Trophoblast cell (in vitro differentiated cells and primary cell): ENCODE measurements at regions not wholly inside any gene's neighbourhood (a gene's known extent, or its start where the extent isn't known, plus 50 kb on each side); places are given as distances from the start of the nearest gene placed in this dataset.

Experiments
- DNase-seq, 2 donors: peaks; one replicate each; pipeline ENCODE4 v3.0.0-alpha.2; 2016
- H2AFZ ChIP-seq: 2 replicates; pipeline ENCODE4 v1.6.1; 2013; ENCODE audit warnings: low read length, moderate library complexity, mild to moderate bottlenecking; ENCODE audit not compliant: insufficient read depth, poor library complexity
- H2AK5ac ChIP-seq: 2 replicates; pipeline ENCODE4 v1.6.1; 2013; ENCODE audit warnings: mild to moderate bottlenecking, low read length
- H2BK120ac ChIP-seq: 2 replicates; pipeline ENCODE4 v1.6.1; 2013; ENCODE audit warnings: low read length, mild to moderate bottlenecking, moderate library complexity; ENCODE audit not compliant: insufficient read depth, poor library complexity
- H2BK12ac ChIP-seq: 2 replicates; pipeline ENCODE4 v1.6.1; 2013; ENCODE audit warnings: mild to moderate bottlenecking, low read length, moderate library complexity
- H2BK5ac ChIP-seq: 2 replicates; pipeline ENCODE4 v1.6.1; 2013; ENCODE audit warnings: low read length, low read depth, moderate library complexity, mild to moderate bottlenecking; ENCODE audit not compliant: poor library complexity
- H3K14ac ChIP-seq: 2 replicates; pipeline ENCODE4 v1.6.1; 2013; ENCODE audit warnings: mild to moderate bottlenecking, low read length
- H3K18ac ChIP-seq: 2 replicates; pipeline ENCODE4 v1.6.1; 2013; ENCODE audit warnings: mild to moderate bottlenecking, low read length
- H3K23ac ChIP-seq: 2 replicates; pipeline ENCODE4 v1.6.1; 2013; ENCODE audit warnings: low read length
- H3K27ac ChIP-seq: 2 replicates; pipeline ENCODE4 v1.5.1; 2013; ENCODE audit warnings: low read depth, mild to moderate bottlenecking, inconsistent platforms, low read length, moderate library complexity
- H3K27me3 ChIP-seq: 2 replicates; pipeline ENCODE4 v1.6.1; 2013; ENCODE audit warnings: inconsistent platforms, mild to moderate bottlenecking, low read length, moderate library complexity; ENCODE audit not compliant: insufficient read depth
- H3K36me3 ChIP-seq, 2 experiments: 1 replicate in 1 of 2; 2 replicates in 1 of 2; pipeline ENCODE4 v1.6.1; 2013; ENCODE audit warnings: low read length in 2 of 2, mild to moderate bottlenecking in 2 of 2, moderate library complexity in 1 of 2; ENCODE audit not compliant: insufficient read depth in 2 of 2, control insufficient read depth in 1 of 2
- H3K4ac ChIP-seq: 2 replicates; pipeline ENCODE4 v1.6.1; 2013; ENCODE audit warnings: low read depth, mild to moderate bottlenecking, low read length, moderate library complexity
- H3K4me1 ChIP-seq, 2 experiments: 1 replicate in 1 of 2; 2 replicates in 1 of 2; pipeline ENCODE4 v1.6.1; 2013; ENCODE audit warnings: low read length in 2 of 2, mild to moderate bottlenecking in 2 of 2, moderate library complexity in 1 of 2; ENCODE audit not compliant: insufficient read depth in 2 of 2, control insufficient read depth in 1 of 2
- H3K4me2 ChIP-seq: 2 replicates; pipeline ENCODE4 v1.6.1; 2013; ENCODE audit warnings: inconsistent platforms, mild to moderate bottlenecking, low read length, moderate library complexity
- H3K4me3 ChIP-seq: 2 replicates; pipeline ENCODE4 v1.5.1; 2013; ENCODE audit warnings: mild to moderate bottlenecking, low read depth, low read length, inconsistent platforms
- H3K79me1 ChIP-seq: one replicate; pipeline ENCODE4 v1.6.1; 2013; ENCODE audit warnings: low read length
- H3K79me2 ChIP-seq: 2 replicates; pipeline ENCODE4 v1.6.1; 2013; ENCODE audit warnings: low read length, mild to moderate bottlenecking; ENCODE audit not compliant: control insufficient read depth, insufficient read depth, poor library complexity
- H3K9ac ChIP-seq: 2 replicates; pipeline ENCODE4 v1.6.1; 2013; ENCODE audit warnings: mild to moderate bottlenecking, low read length
- H3K9me3 ChIP-seq: 2 replicates; pipeline ENCODE4 v1.6.1; 2013; ENCODE audit warnings: low read depth, mild to moderate bottlenecking, control low read depth, inconsistent platforms, low read length; ENCODE audit not compliant: insufficient read depth
- H4K12ac ChIP-seq: 2 replicates; pipeline ENCODE4 v1.6.1; 2013; ENCODE audit warnings: low read depth, mild to moderate bottlenecking, low read length, moderate library complexity
- H4K8ac ChIP-seq: 2 replicates; pipeline ENCODE4 v1.6.1; 2013; ENCODE audit warnings: low read depth, mild to moderate bottlenecking, low read length, moderate library complexity
- H4K91ac ChIP-seq: one replicate; pipeline ENCODE4 v1.6.1; 2013; ENCODE audit warnings: low read depth, mild to moderate bottlenecking, low read length, moderate library complexity
- WGBS: extraction: QIAGEN DNeasy Blood & Tissue Kit; methylation state at CpG from one replicate; pipeline ENCODE4 v1.1.7; 2013; ENCODE audit warnings: missing lambda C conversion rate; ENCODE audit not compliant: insufficient read length, insufficient coverage; ENCODE audit errors: extremely low coverage; 5-methylcytosine and 5-hydroxymethylcytosine counted together

DNA sequence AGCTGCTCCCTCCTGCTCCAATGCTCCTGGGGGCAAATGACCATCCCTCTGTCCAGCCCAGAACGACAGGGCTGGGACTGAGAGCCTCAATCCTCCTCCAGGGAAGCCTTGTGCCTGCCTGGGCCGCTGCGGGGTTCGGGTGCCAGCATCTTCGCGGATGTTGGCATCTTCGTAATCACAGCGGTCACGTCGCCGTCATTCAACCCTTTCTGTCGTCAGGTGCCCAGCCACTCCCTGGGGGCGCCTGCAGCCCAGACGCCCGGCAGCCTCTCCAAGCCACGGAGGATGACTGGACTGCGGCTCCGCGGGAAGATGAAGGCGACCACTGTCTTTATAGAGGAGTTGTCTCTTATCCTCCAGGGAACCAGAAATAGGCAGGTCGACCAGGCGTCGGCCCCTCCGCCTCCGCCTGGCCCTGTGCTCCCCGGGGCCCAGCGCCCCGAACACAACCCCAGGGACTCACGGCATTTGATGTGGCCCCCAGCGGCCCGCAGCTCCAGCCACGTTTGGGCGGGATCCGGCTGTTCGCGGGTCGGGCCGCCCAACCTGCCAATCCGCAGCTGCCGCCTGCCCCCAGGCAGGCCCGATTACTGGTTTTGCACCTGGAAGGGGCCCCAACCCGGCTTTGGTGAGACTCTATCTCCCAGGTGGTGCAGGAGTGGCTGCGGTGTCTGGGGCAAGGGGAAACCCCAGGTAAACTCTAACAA, 113.9 kb downstream of the THNSL2 start:
- Histone ChIP-seq H3K4ac (no peak overlapping the region), H3K4me3 (no peak overlapping the region)
- no CpG with 5 or more reads among the region's 43 CpGs for WGBS

DNA sequence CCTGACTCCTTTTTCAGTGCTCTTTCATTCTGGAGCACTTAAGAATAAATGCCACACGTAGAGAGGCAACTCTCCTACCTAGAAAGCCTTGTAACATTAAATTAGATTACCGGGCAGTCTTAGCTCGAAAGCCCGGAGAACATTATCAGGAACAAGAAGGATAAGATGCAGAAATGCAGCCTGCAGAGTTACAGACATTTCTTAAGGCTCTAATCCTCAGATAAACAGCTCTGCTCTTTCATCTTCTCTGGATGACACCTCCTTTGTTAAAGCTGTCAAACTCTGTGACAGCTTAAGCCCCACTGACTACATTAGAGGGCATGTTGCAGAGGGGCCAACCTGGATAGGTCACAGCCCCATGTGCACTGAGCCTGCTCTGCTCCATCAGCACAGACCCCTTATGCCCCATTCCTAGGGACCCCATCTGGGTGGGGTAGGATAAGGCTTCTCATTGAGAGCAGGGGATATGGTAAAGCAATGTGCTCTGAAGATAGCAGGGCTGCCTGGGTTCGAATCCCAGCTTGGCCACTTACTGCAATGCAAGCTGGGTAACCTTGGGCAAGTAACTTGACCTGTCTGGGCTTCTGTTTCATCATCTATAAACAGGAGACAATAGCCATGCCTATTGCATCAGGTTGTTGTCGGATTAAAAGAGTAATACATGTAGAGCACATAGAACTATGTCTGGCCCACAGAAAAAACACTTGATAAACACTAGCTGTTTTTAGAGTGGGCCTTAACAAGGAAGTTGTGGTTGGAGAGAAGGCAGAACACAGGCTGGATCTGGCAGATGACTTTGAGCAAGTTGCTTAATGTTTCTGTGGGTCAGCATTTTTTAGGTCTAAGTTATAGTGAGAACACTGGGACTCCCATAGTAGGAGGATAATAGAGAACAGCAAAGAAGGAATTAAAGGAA, 111.4 kb downstream of the THNSL2 start:
- Histone ChIP-seq H2BK12ac (no peak overlapping the region), H3K4me3 (no peak overlapping the region), H3K4me1 (no peaks in the 10 kb centered on the region), H4K91ac (no peak overlapping the region), H3K27ac (no peak overlapping the region), H3K79me1 (no peaks in the 10 kb centered on the region), H3K36me3 (no peaks in the 10 kb centered on the region), H3K9ac (no peak overlapping the region), H3K23ac (no peak overlapping the region), H2BK120ac (no peak overlapping the region), H3K4ac (no peak overlapping the region), H3K79me2 (no peaks in the 10 kb centered on the region), H3K9me3 (peaks cover 2% of the 10 kb centered on the region), H3K18ac (no peak overlapping the region), H4K12ac (no peak overlapping the region), H2AFZ (no peak overlapping the region), H2AK5ac (no peak overlapping the region), H3K4me2 (no peak overlapping the region), H2BK5ac (no peak overlapping the region), H3K14ac (no peak overlapping the region), H4K8ac (no peak overlapping the region), H3K27me3 (no peaks in the 10 kb centered on the region)
- WGBS = no CpG with 5 or more reads among the region's 6 CpGs
- no peak for DNase-seq

More for the DNA sequence above, 113.9 kb downstream of the THNSL2 start:
- Histone ChIP-seq H3K79me1 (no peaks in the 10 kb centered on the region), H3K23ac (no peak overlapping the region), H3K18ac (no peak overlapping the region), H3K14ac (no peak overlapping the region), H3K9me3 (peaks cover 2% of the 10 kb centered on the region), H2AK5ac (no peak overlapping the region), H3K27me3 (no peaks in the 10 kb centered on the region), H2BK5ac (no peak overlapping the region), H4K91ac (no peak overlapping the region), H4K12ac (no peak overlapping the region), H3K4me1 (no peaks in the 10 kb centered on the region), H3K27ac (no peak overlapping the region), H2BK120ac (no peak overlapping the region), H2BK12ac (no peak overlapping the region), H3K9ac (no peak overlapping the region), H3K79me2 (no peaks in the 10 kb centered on the region), H4K8ac (no peak overlapping the region), H3K36me3 (no peaks in the 10 kb centered on the region), H3K4me2 (no peak overlapping the region), H2AFZ (no peak overlapping the region)
- DNase-seq = no peak

DNA sequence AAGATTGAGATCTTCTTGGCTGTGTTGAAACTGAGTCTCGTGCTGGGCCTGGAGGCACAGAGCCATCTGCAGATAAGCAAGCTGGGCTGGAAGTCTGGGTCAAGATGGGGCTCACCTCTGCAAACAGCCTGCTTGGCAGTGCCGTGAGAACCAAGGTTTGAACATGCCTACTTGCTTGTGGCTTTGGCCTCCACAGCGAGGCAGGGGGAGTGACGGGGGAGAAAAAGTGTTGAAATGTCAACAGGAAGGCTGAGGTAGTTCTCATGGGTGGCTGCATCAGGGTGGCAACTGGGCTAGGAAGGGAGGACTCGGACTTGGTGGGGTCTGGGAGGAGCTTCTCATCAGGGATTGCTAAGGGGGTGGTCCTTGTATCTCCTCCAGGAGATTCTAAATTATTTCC, 99.7 kb downstream of the THNSL2 start:
- H3K27ac ChIP-seq = no peak overlapping the region

GRCh38 chr2:88265352-88266303, 95.5 kb downstream of the THNSL2 start:
- H3K18ac ChIP-seq = no peak overlapping the region
- no peak overlapping the region for H4K8ac ChIP-seq
- H3K4me1 ChIP-seq = peaks cover 0 to 3% of the 10 kb centered on the region in 2 experiments
- no peak overlapping the region for H4K12ac ChIP-seq
- no peaks in the 10 kb centered on the region for H3K27me3 ChIP-seq
- H3K14ac ChIP-seq = no peak overlapping the region
- no CpG with 5 or more reads among the region's 8 CpGs for WGBS
- no peak overlapping the region for H3K9ac ChIP-seq
- peak; percentile 32 to 68 for DNase-seq
- no peak overlapping the region for H2BK12ac ChIP-seq
- H3K27ac ChIP-seq = no peak overlapping the region
- H2BK120ac ChIP-seq = no peak overlapping the region
- no peak overlapping the region for H2AFZ ChIP-seq
- no peak overlapping the region for H2BK5ac ChIP-seq
- H3K79me2 ChIP-seq = no peaks in the 10 kb centered on the region
- H3K36me3 ChIP-seq = no peaks in the 10 kb centered on the region
- no peak overlapping the region for H3K4ac ChIP-seq
- peaks cover 8% of the 10 kb centered on the region for H3K9me3 ChIP-seq
- no peak overlapping the region for H3K4me2 ChIP-seq
- no peak overlapping the region for H4K91ac ChIP-seq
- H3K4me3 ChIP-seq = no peak overlapping the region
- H2AK5ac ChIP-seq = no peak overlapping the region
- no peaks in the 10 kb centered on the region for H3K79me1 ChIP-seq
- no peak overlapping the region for H3K23ac ChIP-seq

More for the DNA sequence above, 99.7 kb downstream of the THNSL2 start:
- Histone ChIP-seq H2BK12ac (no peak overlapping the region), H2BK120ac (no peak overlapping the region), H3K9me3 (peaks cover 8% of the 10 kb centered on the region), H4K12ac (no peak overlapping the region), H3K18ac (no peak overlapping the region), H2BK5ac (no peak overlapping the region), H3K79me1 (no peaks in the 10 kb centered on the region), H4K91ac (no peak overlapping the region), H3K4me1 (no peaks in the 10 kb centered on the region), H3K36me3 (no peaks in the 10 kb centered on the region), H3K23ac (no peak overlapping the region), H3K14ac (no peak overlapping the region), H3K9ac (no peak overlapping the region), H3K79me2 (no peaks in the 10 kb centered on the region), H3K27me3 (no peaks in the 10 kb centered on the region), H3K4me3 (no peak overlapping the region), H3K4me2 (no peak overlapping the region), H3K4ac (no peak overlapping the region), H2AFZ (no peak overlapping the region), H4K8ac (no peak overlapping the region), H2AK5ac (no peak overlapping the region)
- WGBS = no CpG with 5 or more reads among the region's 5 CpGs
- DNase-seq = peak in 1 of 2 donors; percentile 9
